MM.1S (cell line): ENCODE measurements at regions not wholly inside any gene's neighbourhood (a gene's known extent, or its start where the extent isn't known, plus 50 kb on each side); places are given as distances from the start of the nearest gene placed in this dataset.

Experiments
- DNase-seq: peaks from one replicate; pipeline ENCODE4 v3.0.0-alpha.2; 2015
- H2AFZ ChIP-seq: fragments of 300-600 bp; sonication (generic); 2 replicates; pipeline ENCODE4 v1.6.0; 2016; ENCODE audit warnings: antibody characterized with exemption, low read length
- H3F3A ChIP-seq: fragments of 300-600 bp; sonication (generic); 2 replicates; pipeline ENCODE4 v1.6.1; 2016; ENCODE audit warnings: mild to moderate bottlenecking, antibody characterized with exemption, low read length, moderate library complexity, mixed read lengths; ENCODE audit not compliant: insufficient read depth
- H3K27ac ChIP-seq: fragments of 300-600 bp; sonication (generic); 2 replicates; pipeline ENCODE4 v1.5.1; 2016; ENCODE audit warnings: mild to moderate bottlenecking, low read length
- H3K27me3 ChIP-seq: fragments of 300-600 bp; sonication (generic); replicated peaks from 2 replicates; pipeline ENCODE4 v1.6.0; 2016; ENCODE audit warnings: low read length; ENCODE audit not compliant: insufficient read depth
- H3K36me3 ChIP-seq: fragments of 300-600 bp; sonication (generic); replicated peaks from 2 replicates; pipeline ENCODE4 v1.6.1; 2016; ENCODE audit warnings: mild to moderate bottlenecking, low read length, mixed read lengths; ENCODE audit not compliant: insufficient read depth
- H3K4me1 ChIP-seq: fragments of 300-600 bp; sonication (generic); 2 replicates; pipeline ENCODE4 v1.6.1; 2016; ENCODE audit warnings: low read length, mixed read lengths
- H3K4me2 ChIP-seq: fragments of 300-600 bp; sonication (generic); 2 replicates; pipeline ENCODE4 v1.6.0; 2016; ENCODE audit warnings: low read depth, low read length
- H3K4me3 ChIP-seq: fragments of 300-600 bp; sonication (generic); 2 replicates; pipeline ENCODE4 v1.5.1; 2016; ENCODE audit warnings: low read length, mixed read lengths
- H3K79me2 ChIP-seq: fragments of 300-600 bp; sonication (generic); 2 replicates; pipeline ENCODE4 v1.6.1; 2016; ENCODE audit warnings: mixed run types, low read length, mixed read lengths
- H3K9ac ChIP-seq: fragments of 300-600 bp; sonication (generic); 2 replicates; pipeline ENCODE4 v1.6.1; 2016; ENCODE audit warnings: low read length, mixed read lengths
- H3K9me2 ChIP-seq: fragments of 300-600 bp; sonication (generic); replicated peaks from 2 replicates; pipeline ENCODE4 v1.6.1; 2016; ENCODE audit warnings: mild to moderate bottlenecking, low read length, mixed read lengths; ENCODE audit not compliant: insufficient read depth
- H3K9me3 ChIP-seq: fragments of 300-600 bp; sonication (generic); replicated peaks from 2 replicates; pipeline ENCODE4 v1.6.1; 2016; ENCODE audit warnings: mild to moderate bottlenecking, low read length, mixed read lengths; ENCODE audit not compliant: insufficient read depth
- H4K20me1 ChIP-seq: fragments of 300-600 bp; sonication (generic); 2 replicates; pipeline ENCODE4 v1.6.1; 2016; ENCODE audit warnings: mild to moderate bottlenecking, low read length, moderate library complexity, mixed read lengths; ENCODE audit not compliant: insufficient read depth
- EZH2 ChIP-seq: fragments of 300-600 bp; sonication (generic); optimal IDR thresholded peaks from 2 replicates; pipeline ENCODE3; 2017; ENCODE audit warnings: low read depth, mild to moderate bottlenecking, antibody characterized with exemption, low read length, mixed read lengths
- EZH2phosphoT487 ChIP-seq: fragments of 300-600 bp; sonication (generic); IDR thresholded peaks from 2 replicates; pipeline ENCODE4 v1.6.1; 2018; ENCODE audit warnings: antibody characterized with exemption, low read length
- TF ChIP-seq, protein P1 (sequence below): fragments of 300-600 bp; sonication (generic); IDR thresholded peaks from 2 replicates; pipeline ENCODE4 v1.5.1; 2016; ENCODE audit warnings: antibody characterized with exemption, low read length, mixed read lengths

DNA sequence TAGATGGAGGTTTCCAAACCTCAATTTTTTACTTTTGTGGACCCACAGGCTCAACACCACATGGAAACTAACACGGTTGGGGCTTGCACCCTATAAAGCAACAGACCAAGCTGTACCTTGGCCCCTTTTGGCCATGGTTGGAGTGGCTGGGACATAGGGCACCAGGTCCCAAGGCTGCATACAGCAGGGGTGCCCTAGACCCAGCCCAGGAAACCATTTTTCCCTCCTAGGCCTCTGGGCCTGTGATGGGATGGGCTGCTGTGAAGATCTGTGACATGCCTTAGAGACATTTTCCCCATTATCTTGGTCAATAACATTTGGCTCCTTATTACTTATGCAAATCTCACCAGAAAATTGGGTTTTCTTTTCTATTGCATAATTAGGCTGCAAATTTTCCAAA is 337.0 kb upstream of the CADM2 start:
- H3K4me3 ChIP-seq: no peak overlapping the region
- H3F3A ChIP-seq: no peaks in the 10 kb centered on the region
- no peaks in the 10 kb centered on the region for H4K20me1 ChIP-seq
- no peaks in the 10 kb centered on the region for H3K27me3 ChIP-seq
- no peak for DNase-seq
- H3K9me3 ChIP-seq: no peaks in the 10 kb centered on the region
- H3K9me2 ChIP-seq: no peaks in the 10 kb centered on the region
- H3K79me2 ChIP-seq: no peaks in the 10 kb centered on the region
- TF ChIP-seq EZH2: no peak
- TF ChIP-seq, protein P1, sequence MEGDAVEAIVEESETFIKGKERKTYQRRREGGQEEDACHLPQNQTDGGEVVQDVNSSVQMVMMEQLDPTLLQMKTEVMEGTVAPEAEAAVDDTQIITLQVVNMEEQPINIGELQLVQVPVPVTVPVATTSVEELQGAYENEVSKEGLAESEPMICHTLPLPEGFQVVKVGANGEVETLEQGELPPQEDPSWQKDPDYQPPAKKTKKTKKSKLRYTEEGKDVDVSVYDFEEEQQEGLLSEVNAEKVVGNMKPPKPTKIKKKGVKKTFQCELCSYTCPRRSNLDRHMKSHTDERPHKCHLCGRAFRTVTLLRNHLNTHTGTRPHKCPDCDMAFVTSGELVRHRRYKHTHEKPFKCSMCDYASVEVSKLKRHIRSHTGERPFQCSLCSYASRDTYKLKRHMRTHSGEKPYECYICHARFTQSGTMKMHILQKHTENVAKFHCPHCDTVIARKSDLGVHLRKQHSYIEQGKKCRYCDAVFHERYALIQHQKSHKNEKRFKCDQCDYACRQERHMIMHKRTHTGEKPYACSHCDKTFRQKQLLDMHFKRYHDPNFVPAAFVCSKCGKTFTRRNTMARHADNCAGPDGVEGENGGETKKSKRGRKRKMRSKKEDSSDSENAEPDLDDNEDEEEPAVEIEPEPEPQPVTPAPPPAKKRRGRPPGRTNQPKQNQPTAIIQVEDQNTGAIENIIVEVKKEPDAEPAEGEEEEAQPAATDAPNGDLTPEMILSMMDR: no peak
- no peak for TF ChIP-seq EZH2phosphoT487
- H3K27ac ChIP-seq: no peak overlapping the region
- no peak overlapping the region for H2AFZ ChIP-seq
- no peak overlapping the region for H3K9ac ChIP-seq
- no peak overlapping the region for H3K4me2 ChIP-seq
- H3K4me1 ChIP-seq: no peaks in the 10 kb centered on the region
- no peaks in the 10 kb centered on the region for H3K36me3 ChIP-seq

DNA sequence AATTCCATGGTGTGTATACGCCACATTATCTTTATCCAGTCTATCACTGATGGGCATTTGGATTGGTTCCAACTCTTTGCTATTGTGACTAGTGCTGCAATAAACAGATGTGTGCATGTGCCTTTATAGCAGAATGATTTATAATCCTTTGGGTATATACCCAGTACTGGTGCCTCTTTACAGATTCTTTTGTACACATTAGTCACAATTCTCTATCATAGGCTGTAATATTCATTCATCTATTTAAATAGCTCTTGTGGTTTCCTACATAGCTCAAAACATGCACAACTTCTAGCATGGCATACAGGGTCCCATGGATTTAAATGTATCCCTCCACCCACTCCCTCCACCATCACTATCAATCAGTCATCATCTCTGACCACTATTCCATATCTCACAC is 324.1 kb upstream of the CADM2 start:
- no peak overlapping the region for H3K4me3 ChIP-seq
- H3K27ac ChIP-seq: no peak overlapping the region
- H3K9ac ChIP-seq: no peak overlapping the region
- no peaks in the 10 kb centered on the region for H3K27me3 ChIP-seq
- H3K9me3 ChIP-seq: no peaks in the 10 kb centered on the region
- H3K36me3 ChIP-seq: no peaks in the 10 kb centered on the region
- no peak for TF ChIP-seq EZH2
- TF ChIP-seq EZH2phosphoT487: no peak
- TF ChIP-seq, protein P1: no peak
- no peaks in the 10 kb centered on the region for H4K20me1 ChIP-seq
- no peaks in the 10 kb centered on the region for H3K79me2 ChIP-seq
- H2AFZ ChIP-seq: no peak overlapping the region
- no peaks in the 10 kb centered on the region for H3F3A ChIP-seq
- no peak for DNase-seq
- no peaks in the 10 kb centered on the region for H3K4me1 ChIP-seq
- H3K4me2 ChIP-seq: no peak overlapping the region
- no peaks in the 10 kb centered on the region for H3K9me2 ChIP-seq

DNA sequence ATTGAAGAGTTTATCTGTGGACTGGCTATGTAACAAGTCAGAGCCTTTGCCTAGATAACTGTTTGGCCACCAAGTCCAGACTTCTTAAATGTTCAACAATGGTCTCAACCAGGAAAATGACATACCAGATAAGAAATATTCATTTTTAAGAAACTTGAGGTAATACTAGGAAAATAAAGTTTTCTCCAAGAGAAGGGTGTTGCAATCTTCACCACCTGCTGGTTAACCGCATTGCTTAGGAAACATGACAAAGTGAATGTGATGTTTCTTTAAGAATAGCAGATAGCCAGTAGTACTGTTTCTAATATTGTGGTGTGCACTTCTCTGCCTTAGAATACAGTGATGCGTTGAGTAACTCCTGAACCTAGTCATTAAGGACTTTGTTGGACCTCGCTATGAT is 321.5 kb upstream of the CADM2 start:
- Histone ChIP-seq H3K79me2 (no peaks in the 10 kb centered on the region), H3K4me2 (no peak overlapping the region), H4K20me1 (no peaks in the 10 kb centered on the region), H3K36me3 (no peaks in the 10 kb centered on the region), H3K4me1 (no peaks in the 10 kb centered on the region), H3K9me3 (no peaks in the 10 kb centered on the region), H3K27me3 (no peaks in the 10 kb centered on the region), H3F3A (no peaks in the 10 kb centered on the region), H3K9ac (no peak overlapping the region), H3K9me2 (no peaks in the 10 kb centered on the region), H2AFZ (no peak overlapping the region), H3K27ac (no peak overlapping the region), H3K4me3 (no peak overlapping the region)
- TF ChIP-seq EZH2: no peak
- TF ChIP-seq EZH2phosphoT487: no peak
- TF ChIP-seq, protein P1: no peak
- DNase-seq: no peak
